HG03558 (cell line): ENCODE measurements at regions not wholly inside any gene's neighbourhood (a gene's known extent, or its start where the extent isn't known, plus 50 kb on each side); places are given as distances from the start of the nearest gene placed in this dataset.
"Not testable (repeated sequence)": the region's sequence is repeated elsewhere in the genome, so short reads cannot be mapped to it uniquely, and the experiment has no call there.

ENCODE experiments used
- ATAC-seq: cut with Tn5 transposase; IDR thresholded peaks from one replicate; pipeline ENCODE4 v1.9.1; 2021; ENCODE audit warnings: moderate number of reproducible peaks; ENCODE audit not compliant: unreplicated experiment; ENCODE audit errors: extremely low read depth

- no peak for ATAC-seq
Observed at GRCh38 chr15:100733101-100733842, 130.9 kb downstream of the ASB7 start.

GRCh38 chr15:100733843-100734185 is 131.4 kb downstream of the ASB7 start:
- not testable (repeated sequence) for ATAC-seq

GRCh38 chr15:100734586-100734985 is 132.2 kb downstream of the ASB7 start:
- ATAC-seq: no peak

- no peak for ATAC-seq
Observed at GRCh38 chr15:100735129-100736053, 133.0 kb downstream of the ASB7 start.

GRCh38 chr15:100737214-100737613 is 134.8 kb downstream of the ASB7 start:
- ATAC-seq: no peak

GRCh38 chr15:100738614-100739013 is 136.2 kb downstream of the ASB7 start:
- ATAC-seq: no peak

GRCh38 chr15:100740138-100740537 is 137.7 kb downstream of the ASB7 start:
- no peak for ATAC-seq

GRCh38 chr15:100751585-100751984 is 128.0 kb upstream of the ALDH1A3 start:
- no peak for ATAC-seq

- ATAC-seq: no peak
Observed at GRCh38 chr15:100753503-100753902, 126.1 kb upstream of the ALDH1A3 start.

- ATAC-seq: no peak
Observed at GRCh38 chr15:100757661-100758060, 122.0 kb upstream of the ALDH1A3 start.

- ATAC-seq: no peak
Observed at GRCh38 chr15:100758555-100758954, 121.1 kb upstream of the ALDH1A3 start.

GRCh38 chr15:100759106-100759505 is 120.5 kb upstream of the ALDH1A3 start:
- ATAC-seq: no peak

GRCh38 chr15:100759698-100760356 is 119.8 kb upstream of the ALDH1A3 start:
- ATAC-seq: no peak

GRCh38 chr15:100760357-100760903 is 119.2 kb upstream of the ALDH1A3 start:
- no peak for ATAC-seq

GRCh38 chr15:100761290-100761935 is 118.2 kb upstream of the ALDH1A3 start:
- ATAC-seq: no peak

- no peak for ATAC-seq
Observed at GRCh38 chr15:100762289-100762688, 117.3 kb upstream of the ALDH1A3 start.

GRCh38 chr15:100762913-100763834 is 116.5 kb upstream of the ALDH1A3 start:
- no peak for ATAC-seq

GRCh38 chr15:100763835-100764750 is 115.5 kb upstream of the ALDH1A3 start:
- ATAC-seq: no peak
